ENCODE measurements at regions not wholly inside any gene's neighbourhood (a gene's known extent, or its start where the extent isn't known, plus 50 kb on each side); places are given as distances from the start of the nearest gene placed in this dataset.

DNA sequence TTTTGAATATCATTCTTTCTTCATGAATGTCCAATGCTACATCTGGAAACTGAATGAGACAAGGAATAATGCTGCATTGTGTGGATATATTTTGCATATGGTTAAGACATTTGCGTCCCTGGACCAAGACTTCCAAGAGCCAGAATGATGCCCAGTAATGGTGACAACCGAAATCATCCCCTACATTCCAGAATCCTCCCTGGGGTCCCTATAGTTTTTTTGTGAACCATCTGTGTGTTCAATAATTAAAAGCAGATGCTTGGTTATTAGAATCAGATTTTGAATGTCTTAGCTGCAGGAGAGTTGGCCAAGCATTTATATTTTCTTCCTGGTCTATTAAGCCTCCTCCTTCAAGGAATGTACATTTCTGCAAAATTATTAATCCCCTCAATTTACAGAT, 426.7 kb upstream of the CDH8 start:
- H3K9ac ChIP-seq = no peak overlapping the region
- TF ChIP-seq Cebpa-rat (IDR thresholded peaks at IDR 0.05) = no peak
- no peak overlapping the region for H3K4me3 ChIP-seq
- no peak overlapping the region for H3K4me2 ChIP-seq
- H3K36me3 ChIP-seq = no peaks in the 10 kb centered on the region
- H4K20me1 ChIP-seq = no peaks in the 10 kb centered on the region
- no peak overlapping the region for H3K27ac ChIP-seq
- H3K27me3 ChIP-seq = no peaks in the 10 kb centered on the region
- H3K9me3 ChIP-seq = peaks cover 4% of the 10 kb centered on the region; the same call in 1 of the 2 replicates
- H3K4me1 ChIP-seq = no peaks in the 10 kb centered on the region

GRCh38 chr16:62450291-62450690, 414.1 kb upstream of the CDH8 start:
- no peaks in the 10 kb centered on the region for H3K9me3 ChIP-seq
- no peak overlapping the region for H3K9ac ChIP-seq
- no peak overlapping the region for H3K4me2 ChIP-seq
- H3K4me1 ChIP-seq = no peaks in the 10 kb centered on the region
- H4K20me1 ChIP-seq = no peaks in the 10 kb centered on the region
- H3K27ac ChIP-seq = no peak overlapping the region
- no peaks in the 10 kb centered on the region for H3K36me3 ChIP-seq
- no peak for TF ChIP-seq Cebpa-rat (IDR thresholded peaks at IDR 0.05)
- no peak overlapping the region for H3K4me3 ChIP-seq
- H3K27me3 ChIP-seq = no peaks in the 10 kb centered on the region

DNA sequence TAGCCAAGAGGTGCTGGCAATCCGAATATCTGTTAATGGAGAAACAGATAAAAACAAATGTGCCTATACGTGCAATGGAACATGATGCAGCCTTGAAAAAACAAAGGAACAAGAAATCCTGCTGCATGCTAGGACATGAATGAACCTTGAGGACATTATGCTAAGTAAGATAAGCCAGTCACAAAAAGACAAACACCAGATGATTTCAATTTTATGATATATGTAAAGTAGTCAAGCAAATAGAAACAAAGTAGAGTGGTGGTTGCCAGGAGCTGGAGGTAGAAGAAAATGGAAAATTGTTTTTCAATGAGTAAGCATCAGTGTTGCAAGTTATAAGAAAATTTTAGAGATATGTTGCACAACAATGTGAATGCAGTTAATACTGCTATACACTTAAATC, 409.7 kb upstream of the CDH8 start:
- TF ChIP-seq Cebpa-rat (IDR thresholded peaks at IDR 0.05) = no peak
- no peaks in the 10 kb centered on the region for H3K4me1 ChIP-seq
- H3K36me3 ChIP-seq = no peaks in the 10 kb centered on the region
- no peak overlapping the region for H3K27ac ChIP-seq
- no peaks in the 10 kb centered on the region for H4K20me1 ChIP-seq
- no peak overlapping the region for H3K4me3 ChIP-seq
- H3K4me2 ChIP-seq = no peak overlapping the region
- no peaks in the 10 kb centered on the region for H3K27me3 ChIP-seq
- H3K9ac ChIP-seq = no peak overlapping the region
- H3K9me3 ChIP-seq = peaks cover 9% of the 10 kb centered on the region

DNA sequence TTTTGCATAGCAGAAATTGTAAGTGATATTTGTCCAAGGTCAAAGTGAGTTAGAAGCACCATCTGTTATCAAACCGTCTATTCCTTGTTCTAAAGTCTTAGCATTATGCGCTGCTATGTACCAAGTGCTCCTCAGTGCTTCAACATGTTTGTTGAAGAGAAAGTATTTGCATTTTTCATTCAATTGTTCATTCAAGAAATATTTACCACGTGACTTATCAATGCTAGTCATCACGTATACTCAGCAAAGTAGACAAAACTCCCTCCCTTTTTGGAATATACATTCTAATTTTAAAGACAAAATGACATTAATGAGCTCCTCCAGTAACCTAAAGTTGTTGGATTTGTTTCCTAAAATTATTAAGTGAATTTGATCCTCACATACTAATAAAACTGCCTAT, 388.0 kb upstream of the CDH8 start:
- no peaks in the 10 kb centered on the region for H3K36me3 ChIP-seq
- no peaks in the 10 kb centered on the region for H3K27me3 ChIP-seq
- H3K4me1 ChIP-seq = no peaks in the 10 kb centered on the region
- no peak overlapping the region for H3K4me3 ChIP-seq
- H3K27ac ChIP-seq = no peak overlapping the region
- no peak overlapping the region for H3K9ac ChIP-seq
- H3K9me3 ChIP-seq = no peaks in the 10 kb centered on the region
- TF ChIP-seq Cebpa-rat (IDR thresholded peaks at IDR 0.05) = no peak
- H4K20me1 ChIP-seq = no peaks in the 10 kb centered on the region
- H3K4me2 ChIP-seq = no peak overlapping the region

DNA sequence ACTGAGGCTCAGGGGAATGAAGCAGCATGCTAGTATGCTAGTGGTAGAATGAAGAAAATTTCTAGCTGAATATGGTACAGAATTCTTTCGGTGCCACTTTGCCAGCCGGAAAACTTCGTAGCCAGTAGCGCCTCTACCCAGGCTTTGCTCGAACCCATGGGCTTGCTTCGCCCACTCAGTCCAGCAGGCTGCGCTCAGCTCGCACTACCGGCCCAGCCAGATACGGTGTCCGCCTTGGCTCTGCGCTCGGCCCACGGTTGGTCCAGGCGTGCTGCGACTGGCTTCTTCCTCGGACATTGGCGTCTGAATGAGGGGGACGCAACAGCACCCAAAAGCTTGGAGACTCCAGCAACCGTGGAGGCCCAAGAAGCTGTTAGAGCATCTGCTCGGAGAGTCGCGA, 372.5 kb upstream of the CDH8 start:
- Histone ChIP-seq H3K27me3 (no peaks in the 10 kb centered on the region), H3K36me3 (no peaks in the 10 kb centered on the region), H3K4me1 (no peaks in the 10 kb centered on the region), H3K27ac (no peak overlapping the region), H3K4me2 (no peak overlapping the region), H3K9ac (no peak overlapping the region), H3K4me3 (no peak overlapping the region), H3K9me3 (no peaks in the 10 kb centered on the region), H4K20me1 (no peaks in the 10 kb centered on the region)
- no peak for TF ChIP-seq Cebpa-rat (IDR thresholded peaks at IDR 0.05)

DNA sequence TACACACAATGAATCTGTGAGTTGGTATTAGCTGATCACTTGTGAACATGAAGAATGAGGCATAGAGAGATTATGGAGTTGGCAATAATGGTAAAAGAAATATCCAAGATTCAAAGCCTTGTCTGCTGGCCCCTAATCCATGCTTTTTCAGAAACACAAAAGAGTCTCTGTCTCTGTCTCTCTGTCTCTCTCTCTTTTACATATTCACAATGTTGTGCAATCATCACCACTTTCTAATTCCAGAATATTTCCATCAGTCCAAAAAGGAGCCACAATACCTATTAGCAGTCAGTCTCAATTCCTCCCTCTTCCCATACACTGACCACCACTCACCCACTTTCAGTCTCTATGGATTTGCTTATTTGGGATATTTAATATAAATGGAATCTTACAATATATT, 370.1 kb upstream of the CDH8 start:
- H3K4me2 ChIP-seq = no peak overlapping the region
- H3K4me1 ChIP-seq = no peaks in the 10 kb centered on the region
- H3K27me3 ChIP-seq = no peaks in the 10 kb centered on the region
- no peaks in the 10 kb centered on the region for H4K20me1 ChIP-seq
- H3K9me3 ChIP-seq = no peaks in the 10 kb centered on the region
- H3K9ac ChIP-seq = no peak overlapping the region
- H3K4me3 ChIP-seq = no peak overlapping the region
- no peak overlapping the region for H3K27ac ChIP-seq
- no peak for TF ChIP-seq Cebpa-rat (IDR thresholded peaks at IDR 0.05)
- H3K36me3 ChIP-seq = no peaks in the 10 kb centered on the region

GRCh38 chr16:62404842-62405611, 368.8 kb upstream of the CDH8 start:
- H3K27me3 ChIP-seq = no peaks in the 10 kb centered on the region
- H3K4me2 ChIP-seq = no peak overlapping the region
- no peaks in the 10 kb centered on the region for H4K20me1 ChIP-seq
- no peaks in the 10 kb centered on the region for H3K9me3 ChIP-seq
- no peak overlapping the region for H3K4me3 ChIP-seq
- H3K9ac ChIP-seq = no peak overlapping the region
- no peaks in the 10 kb centered on the region for H3K36me3 ChIP-seq
- no peaks in the 10 kb centered on the region for H3K4me1 ChIP-seq
- no peak overlapping the region for H3K27ac ChIP-seq
- TF ChIP-seq Cebpa-rat (IDR thresholded peaks at IDR 0.05) = no peak

DNA sequence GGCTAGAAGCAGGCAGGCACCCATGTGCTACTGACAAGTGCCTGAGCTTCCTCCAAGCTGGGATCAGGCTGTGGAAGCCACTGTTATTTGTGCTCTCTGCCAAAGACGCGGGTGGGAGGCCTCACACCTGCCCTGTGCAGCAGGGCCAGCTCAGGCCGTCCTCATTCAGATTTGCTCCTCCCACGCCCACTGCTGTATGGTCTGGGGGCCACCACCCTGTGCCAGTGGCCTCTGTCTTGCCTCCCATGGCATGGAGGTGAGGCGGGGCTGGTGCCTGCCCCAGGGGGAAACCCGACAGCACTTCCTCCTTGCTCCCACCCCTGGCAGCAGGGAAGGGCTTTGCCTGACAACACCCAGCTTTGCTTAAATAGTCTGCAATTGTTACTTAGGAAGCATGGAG, 356.5 kb upstream of the CDH8 start:
- Histone ChIP-seq H3K36me3 (no peaks in the 10 kb centered on the region), H4K20me1 (no peaks in the 10 kb centered on the region), H3K4me2 (no peak overlapping the region), H3K9me3 (no peaks in the 10 kb centered on the region), H3K9ac (no peak overlapping the region), H3K4me1 (no peaks in the 10 kb centered on the region), H3K4me3 (no peak overlapping the region), H3K27ac (no peak overlapping the region), H3K27me3 (no peaks in the 10 kb centered on the region)
- no peak for TF ChIP-seq Cebpa-rat (IDR thresholded peaks at IDR 0.05)

- no peak for TF ChIP-seq Cebpa-rat (IDR thresholded peaks at IDR 0.05)
- Histone ChIP-seq H3K4me3 (no peak overlapping the region), H3K4me1 (no peaks in the 10 kb centered on the region), H3K9me3 (no peaks in the 10 kb centered on the region), H3K9ac (no peak overlapping the region), H3K27me3 (no peaks in the 10 kb centered on the region), H3K4me2 (no peak overlapping the region), H3K27ac (no peak overlapping the region), H4K20me1 (no peaks in the 10 kb centered on the region), H3K36me3 (no peaks in the 10 kb centered on the region)
These were observed 355.7 kb upstream of the CDH8 start for GRCh38 chr16:62391940-62392339.

DNA sequence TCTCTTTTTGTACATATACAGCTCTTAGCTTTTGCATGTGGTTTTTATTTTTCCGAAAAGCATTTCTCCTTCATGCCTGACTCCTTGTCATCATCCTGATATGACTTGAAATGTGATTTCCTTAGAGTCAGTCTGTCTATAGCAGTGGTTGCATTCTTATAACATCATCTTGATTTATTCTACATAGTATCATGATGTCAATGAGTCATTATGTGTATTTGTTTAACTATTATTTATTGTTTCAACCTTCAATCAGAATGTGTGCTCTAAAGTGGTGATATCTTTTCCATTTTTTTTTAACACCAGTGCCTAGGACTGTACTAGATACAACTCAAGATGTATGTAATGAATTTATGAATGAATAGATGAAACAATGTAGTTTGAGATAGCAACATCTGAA, 354.9 kb upstream of the CDH8 start:
- Histone ChIP-seq H3K36me3 (no peaks in the 10 kb centered on the region), H3K4me1 (peaks cover 7% of the 10 kb centered on the region), H3K27me3 (no peaks in the 10 kb centered on the region), H3K4me2 (no peak overlapping the region), H3K9me3 (no peaks in the 10 kb centered on the region), H3K27ac (no peak overlapping the region), H3K4me3 (no peak overlapping the region), H3K9ac (no peak overlapping the region), H4K20me1 (no peaks in the 10 kb centered on the region)
- no peak for TF ChIP-seq Cebpa-rat (IDR thresholded peaks at IDR 0.05)

GRCh38 chr16:62390214-62390613, 354.0 kb upstream of the CDH8 start:
- no peaks in the 10 kb centered on the region for H3K36me3 ChIP-seq
- H3K27ac ChIP-seq = no peak overlapping the region
- no peak for TF ChIP-seq Cebpa-rat (IDR thresholded peaks at IDR 0.05)
- H3K4me3 ChIP-seq = no peak overlapping the region
- no peaks in the 10 kb centered on the region for H3K9me3 ChIP-seq
- peaks cover 9% of the 10 kb centered on the region for H3K4me1 ChIP-seq
- no peak overlapping the region for H3K9ac ChIP-seq
- no peaks in the 10 kb centered on the region for H4K20me1 ChIP-seq
- no peaks in the 10 kb centered on the region for H3K27me3 ChIP-seq
- no peak overlapping the region for H3K4me2 ChIP-seq

Data from BLaER1 (cell line).